Tibial nerve (tissue), 3 donors: ENCODE measurements at regions not wholly inside any gene's neighbourhood (a gene's known extent, or its start where the extent isn't known, plus 50 kb on each side); places are given as distances from the start of the nearest gene placed in this dataset.

Source experiments
- POLR2A ChIP-seq, 2 donors: fragments of 450-650 bp; IDR thresholded peaks; one replicate each; pipeline ENCODE4 v1.6.1; 2017; ENCODE audit warnings: antibody characterized with exemption in 2 of 2, mild to moderate bottlenecking in 2 of 2, moderate library complexity in 2 of 2
- TF ChIP-seq, protein P1 (sequence below), 5 experiments: fragments of 200-600 bp in 3 of 5; fragments of 450-650 bp in 2 of 5; sonication (generic) in 3 of 5; IDR thresholded peaks; one replicate each; pipeline ENCODE4 v1.5.1; 2016 to 2019; ENCODE audit warnings: antibody characterized with exemption in 5 of 5, mild to moderate bottlenecking in 3 of 5, moderate library complexity in 2 of 5

DNA sequence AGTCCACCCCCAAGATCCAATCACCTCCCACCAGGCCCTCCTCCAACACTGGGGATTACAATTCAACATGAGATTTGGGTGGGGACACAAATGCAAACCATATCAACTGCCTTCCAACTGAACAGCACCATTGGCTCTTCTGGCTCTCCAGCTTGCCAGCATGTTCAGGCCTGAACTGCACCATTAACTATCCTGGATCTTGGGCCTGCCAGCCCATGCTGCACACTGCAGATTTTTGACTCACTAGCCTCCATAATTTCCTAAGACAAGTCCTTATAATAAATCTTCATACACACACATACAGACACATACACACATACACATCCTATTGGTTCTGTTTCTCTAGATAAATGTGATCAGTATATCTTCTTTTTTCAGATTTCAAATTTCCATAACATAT is 737.1 kb upstream of the SPRY2 start:
- TF ChIP-seq, protein P1, sequence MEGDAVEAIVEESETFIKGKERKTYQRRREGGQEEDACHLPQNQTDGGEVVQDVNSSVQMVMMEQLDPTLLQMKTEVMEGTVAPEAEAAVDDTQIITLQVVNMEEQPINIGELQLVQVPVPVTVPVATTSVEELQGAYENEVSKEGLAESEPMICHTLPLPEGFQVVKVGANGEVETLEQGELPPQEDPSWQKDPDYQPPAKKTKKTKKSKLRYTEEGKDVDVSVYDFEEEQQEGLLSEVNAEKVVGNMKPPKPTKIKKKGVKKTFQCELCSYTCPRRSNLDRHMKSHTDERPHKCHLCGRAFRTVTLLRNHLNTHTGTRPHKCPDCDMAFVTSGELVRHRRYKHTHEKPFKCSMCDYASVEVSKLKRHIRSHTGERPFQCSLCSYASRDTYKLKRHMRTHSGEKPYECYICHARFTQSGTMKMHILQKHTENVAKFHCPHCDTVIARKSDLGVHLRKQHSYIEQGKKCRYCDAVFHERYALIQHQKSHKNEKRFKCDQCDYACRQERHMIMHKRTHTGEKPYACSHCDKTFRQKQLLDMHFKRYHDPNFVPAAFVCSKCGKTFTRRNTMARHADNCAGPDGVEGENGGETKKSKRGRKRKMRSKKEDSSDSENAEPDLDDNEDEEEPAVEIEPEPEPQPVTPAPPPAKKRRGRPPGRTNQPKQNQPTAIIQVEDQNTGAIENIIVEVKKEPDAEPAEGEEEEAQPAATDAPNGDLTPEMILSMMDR (IDR thresholded peaks at IDR 0.05), result no peak
- no peak for TF ChIP-seq POLR2A (IDR thresholded peaks at IDR 0.05)
